GM23338 (cell line): ENCODE measurements at regions not wholly inside any gene's neighbourhood (a gene's known extent, or its start where the extent isn't known, plus 50 kb on each side); places are given as distances from the start of the nearest gene placed in this dataset.
"Not testable (repeated sequence)": the region's sequence is repeated elsewhere in the genome, so short reads cannot be mapped to it uniquely, and the experiment has no call there.

Source experiments
- STAT1 ChIP-seq: IDR thresholded peaks from one replicate; pipeline ENCODE4 v1.6.1; 2016; ENCODE audit warnings: antibody characterized with exemption; ENCODE audit not compliant: unreplicated experiment
- TF ChIP-seq, protein P1 (sequence below): IDR thresholded peaks from one replicate; pipeline ENCODE4 v1.6.1; 2018; ENCODE audit warnings: antibody characterized with exemption; ENCODE audit not compliant: unreplicated experiment

DNA sequence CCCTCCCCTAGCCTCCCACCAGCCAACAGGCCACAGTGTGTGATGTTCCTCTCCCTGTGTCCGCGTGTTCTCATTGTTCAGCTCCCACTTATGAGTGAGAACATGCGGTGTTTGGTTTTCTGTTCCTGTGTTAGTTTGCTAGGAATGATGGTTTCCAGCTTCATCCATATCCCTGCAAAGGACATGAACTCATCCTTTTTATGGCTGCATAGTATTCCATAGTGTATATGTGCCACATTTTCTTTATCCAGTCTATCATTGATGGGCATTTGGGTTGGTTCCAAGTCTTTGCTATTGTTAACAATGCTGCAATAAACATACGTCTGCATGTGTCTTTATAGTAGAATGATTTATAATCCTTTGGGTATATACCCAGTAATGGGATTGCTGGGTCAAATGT, 239.0 kb upstream of the EXOC2 start:
- not testable (repeated sequence) for TF ChIP-seq STAT1
- TF ChIP-seq, protein P1, sequence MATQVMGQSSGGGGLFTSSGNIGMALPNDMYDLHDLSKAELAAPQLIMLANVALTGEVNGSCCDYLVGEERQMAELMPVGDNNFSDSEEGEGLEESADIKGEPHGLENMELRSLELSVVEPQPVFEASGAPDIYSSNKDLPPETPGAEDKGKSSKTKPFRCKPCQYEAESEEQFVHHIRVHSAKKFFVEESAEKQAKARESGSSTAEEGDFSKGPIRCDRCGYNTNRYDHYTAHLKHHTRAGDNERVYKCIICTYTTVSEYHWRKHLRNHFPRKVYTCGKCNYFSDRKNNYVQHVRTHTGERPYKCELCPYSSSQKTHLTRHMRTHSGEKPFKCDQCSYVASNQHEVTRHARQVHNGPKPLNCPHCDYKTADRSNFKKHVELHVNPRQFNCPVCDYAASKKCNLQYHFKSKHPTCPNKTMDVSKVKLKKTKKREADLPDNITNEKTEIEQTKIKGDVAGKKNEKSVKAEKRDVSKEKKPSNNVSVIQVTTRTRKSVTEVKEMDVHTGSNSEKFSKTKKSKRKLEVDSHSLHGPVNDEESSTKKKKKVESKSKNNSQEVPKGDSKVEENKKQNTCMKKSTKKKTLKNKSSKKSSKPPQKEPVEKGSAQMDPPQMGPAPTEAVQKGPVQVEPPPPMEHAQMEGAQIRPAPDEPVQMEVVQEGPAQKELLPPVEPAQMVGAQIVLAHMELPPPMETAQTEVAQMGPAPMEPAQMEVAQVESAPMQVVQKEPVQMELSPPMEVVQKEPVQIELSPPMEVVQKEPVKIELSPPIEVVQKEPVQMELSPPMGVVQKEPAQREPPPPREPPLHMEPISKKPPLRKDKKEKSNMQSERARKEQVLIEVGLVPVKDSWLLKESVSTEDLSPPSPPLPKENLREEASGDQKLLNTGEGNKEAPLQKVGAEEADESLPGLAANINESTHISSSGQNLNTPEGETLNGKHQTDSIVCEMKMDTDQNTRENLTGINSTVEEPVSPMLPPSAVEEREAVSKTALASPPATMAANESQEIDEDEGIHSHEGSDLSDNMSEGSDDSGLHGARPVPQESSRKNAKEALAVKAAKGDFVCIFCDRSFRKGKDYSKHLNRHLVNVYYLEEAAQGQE = not testable (repeated sequence)
